Neuronal stem cell (in vitro differentiated cells): ENCODE measurements at regions not wholly inside any gene's neighbourhood (a gene's known extent, or its start where the extent isn't known, plus 50 kb on each side); places are given as distances from the start of the nearest gene placed in this dataset.
"Not testable (repeated sequence)": the region's sequence is repeated elsewhere in the genome, so short reads cannot be mapped to it uniquely, and the experiment has no call there.

ENCODE experiments used
- DNase-seq: peaks from one replicate; pipeline ENCODE4 v3.0.0-alpha.2; 2013; ENCODE audit warnings: low spot score
- H2AFZ ChIP-seq: one replicate; pipeline ENCODE4 v1.6.1; 2013; ENCODE audit warnings: mild to moderate bottlenecking, low read length, inconsistent platforms
- H2AK5ac ChIP-seq: 2 replicates; pipeline ENCODE4 v1.6.1; 2013; ENCODE audit warnings: low read depth, mild to moderate bottlenecking, inconsistent platforms, low read length, moderate library complexity, mixed read lengths
- H2BK120ac ChIP-seq: 2 replicates; pipeline ENCODE4 v1.6.1; 2013; ENCODE audit warnings: low read depth, mild to moderate bottlenecking, inconsistent platforms, low read length, moderate library complexity, mixed read lengths
- H2BK12ac ChIP-seq: one replicate; pipeline ENCODE4 v1.6.1; 2013; ENCODE audit warnings: low read length, inconsistent platforms
- H2BK15ac ChIP-seq: 2 replicates; pipeline ENCODE4 v1.6.1; 2013; ENCODE audit warnings: mild to moderate bottlenecking, low read length, inconsistent platforms, mixed read lengths
- H2BK5ac ChIP-seq: one replicate; pipeline ENCODE4 v1.6.1; 2013; ENCODE audit warnings: inconsistent platforms, mild to moderate bottlenecking, low read length, moderate library complexity
- H3K14ac ChIP-seq: one replicate; pipeline ENCODE4 v1.6.1; 2013; ENCODE audit warnings: low read length, inconsistent platforms
- H3K18ac ChIP-seq: 2 replicates; pipeline ENCODE4 v1.6.1; 2013; ENCODE audit warnings: low read length, inconsistent platforms
- H3K23ac ChIP-seq: 2 replicates; pipeline ENCODE4 v1.6.1; 2013; ENCODE audit warnings: low read depth, mild to moderate bottlenecking, mixed read lengths, low read length, inconsistent platforms; ENCODE audit not compliant: poor library complexity
- H3K27ac ChIP-seq: replicated peaks from 3 replicates; pipeline ENCODE4 v1.5.1; 2013; ENCODE audit warnings: low read length, inconsistent platforms
- H3K27me3 ChIP-seq, 3 experiments: 2 replicates each; pipeline ENCODE4 v1.6.1; 2013; ENCODE audit warnings: low read length in 3 of 3, mild to moderate bottlenecking in 2 of 3, inconsistent platforms in 1 of 3, low read depth in 1 of 3, mixed read lengths in 1 of 3, moderate library complexity in 1 of 3; ENCODE audit not compliant: control insufficient read depth in 3 of 3, insufficient read depth in 3 of 3
- H3K36me3 ChIP-seq, 2 donors: replicated peaks in 1 of 2; 2 replicates each; pipeline ENCODE4 v1.6.1; 2013; ENCODE audit warnings: low read length in 2 of 2; ENCODE audit not compliant: control insufficient read depth in 2 of 2, insufficient read depth in 2 of 2
- H3K4ac ChIP-seq: 2 replicates; pipeline ENCODE4 v1.6.1; 2013; ENCODE audit warnings: inconsistent platforms, mild to moderate bottlenecking, low read length, moderate library complexity
- H3K4me1 ChIP-seq, 2 donors: 1 replicate in 1 of 2; 2 replicates in 1 of 2; pipeline ENCODE4 v1.6.1; 2013; ENCODE audit warnings: low read length in 2 of 2, low read depth in 1 of 2; ENCODE audit not compliant: control insufficient read depth in 2 of 2, insufficient read depth in 1 of 2
- H3K4me2 ChIP-seq: one replicate; pipeline ENCODE4 v1.6.1; 2013; ENCODE audit warnings: mild to moderate bottlenecking, low read length, inconsistent platforms; ENCODE audit not compliant: insufficient read depth, poor library complexity, severe bottlenecking
- H3K4me3 ChIP-seq, 2 donors: 2 replicates each; pipeline ENCODE4 v1.5.1; 2013; ENCODE audit warnings: low read length in 2 of 2, mild to moderate bottlenecking in 2 of 2, inconsistent platforms in 1 of 2, moderate library complexity in 1 of 2
- H3K79me1 ChIP-seq: one replicate; pipeline ENCODE4 v1.6.1; 2013; ENCODE audit warnings: low read depth, mild to moderate bottlenecking, inconsistent platforms, low read length, moderate library complexity
- H3K9ac ChIP-seq: one replicate; pipeline ENCODE4 v1.6.1; 2013; ENCODE audit warnings: mild to moderate bottlenecking, low read depth, low read length, inconsistent platforms; ENCODE audit not compliant: poor library complexity
- H3K9me3 ChIP-seq, 2 donors: replicated peaks in 1 of 2; 2 replicates each; pipeline versions ENCODE3 to v1.6.1; 2013; ENCODE audit warnings: low read length in 2 of 2, mild to moderate bottlenecking in 2 of 2, inconsistent platforms in 1 of 2, low read depth in 1 of 2, mixed read lengths in 1 of 2, moderate library complexity in 1 of 2; ENCODE audit not compliant: control insufficient read depth in 2 of 2, insufficient read depth in 1 of 2
- H4K8ac ChIP-seq: one replicate; pipeline ENCODE4 v1.6.1; 2013; ENCODE audit warnings: low read depth, mild to moderate bottlenecking, inconsistent platforms, low read length, moderate library complexity
- H4K91ac ChIP-seq: one replicate; pipeline ENCODE4 v1.6.1; 2013; ENCODE audit warnings: low read length, low read depth, mild to moderate bottlenecking, inconsistent platforms; ENCODE audit not compliant: poor library complexity
- WGBS, 2 donors: extraction: QIAGEN DNeasy Blood & Tissue Kit; methylation state at CpG; one replicate each; pipeline ENCODE4 v1.1.7; 2013; ENCODE audit warnings: missing lambda C conversion rate in 2 of 2, mixed read lengths in 1 of 2; ENCODE audit not compliant: insufficient read length in 2 of 2, insufficient replicate concordance in 1 of 2; ENCODE audit errors: extremely low coverage in 2 of 2; 5-methylcytosine and 5-hydroxymethylcytosine counted together

GRCh38 chr22:40107851-40108378 lies 69.8 kb upstream of the TNRC6B start:
- Histone ChIP-seq H3K27ac (no peak overlapping the region), H3K23ac (no peak overlapping the region), H3K4me1 (peaks cover 0 to 5% of the 10 kb centered on the region in 2 donors), H3K14ac (no peak overlapping the region), H4K8ac (no peak overlapping the region), H3K4me2 (no peak overlapping the region), H2BK15ac (no peak overlapping the region), H2BK120ac (no peak overlapping the region), H3K27me3 (no peaks in the 10 kb centered on the region), H2AK5ac (no peak overlapping the region), H3K18ac (no peak overlapping the region), H3K36me3 (no peaks in the 10 kb centered on the region), H2BK5ac (no peak overlapping the region), H2AFZ (no peak overlapping the region), H4K91ac (no peak overlapping the region), H3K4ac (no peak overlapping the region), H3K9me3 (no peaks in the 10 kb centered on the region), H3K4me3 (no peak overlapping the region), H3K9ac (no peak overlapping the region), H3K79me1 (no peaks in the 10 kb centered on the region), H2BK12ac (no peak overlapping the region)
- DNase-seq = no peak
- WGBS, 2 donors = no CpG with 5 or more reads among the region's 6 CpGs

GRCh38 chr22:40108396-40108795 lies 69.3 kb upstream of the TNRC6B start:
- Histone ChIP-seq H3K14ac (no peak overlapping the region), H2BK12ac (no peak overlapping the region), H2BK15ac (no peak overlapping the region), H3K27me3 (no peaks in the 10 kb centered on the region), H3K23ac (no peak overlapping the region), H4K8ac (no peak overlapping the region), H3K4me2 (no peak overlapping the region), H3K4me3 (no peak overlapping the region), H2AFZ (no peak overlapping the region), H3K4ac (no peak overlapping the region), H3K79me1 (no peaks in the 10 kb centered on the region), H4K91ac (no peak overlapping the region), H3K4me1 (peaks cover 0 to 5% of the 10 kb centered on the region in 2 donors), H2AK5ac (no peak overlapping the region), H3K18ac (no peak overlapping the region), H3K36me3 (no peaks in the 10 kb centered on the region), H3K27ac (no peak overlapping the region), H3K9me3 (no peaks in the 10 kb centered on the region), H3K9ac (no peak overlapping the region), H2BK5ac (no peak overlapping the region), H2BK120ac (no peak overlapping the region)
- no peak for DNase-seq

GRCh38 chr22:40108926-40109325 lies 68.8 kb upstream of the TNRC6B start:
- H3K27ac ChIP-seq, H3K18ac ChIP-seq, H2BK15ac ChIP-seq, H3K9ac ChIP-seq, H3K79me1 ChIP-seq, H3K9me3 ChIP-seq, H2AFZ ChIP-seq, H3K14ac ChIP-seq, H2AK5ac ChIP-seq, H3K4me1 ChIP-seq, H3K4me3 ChIP-seq, H3K27me3 ChIP-seq, H3K4ac ChIP-seq, H3K36me3 ChIP-seq, H2BK5ac ChIP-seq, DNase-seq, H4K8ac ChIP-seq, H2BK12ac ChIP-seq, H2BK120ac ChIP-seq, H4K91ac ChIP-seq, H3K4me2 ChIP-seq, H3K23ac ChIP-seq: not testable (repeated sequence)
- no CpG with 5 or more reads among the region's 5 CpGs for whole genome bisulfite sequencing, 2 donors

- no peak overlapping the region for H3K9ac ChIP-seq
These were observed 66.3 kb upstream of the TNRC6B start for GRCh38 chr22:40111451-40111850.

More at GRCh38 chr22:40111451-40111850, 66.3 kb upstream of the TNRC6B start:
- H4K91ac ChIP-seq = no peak overlapping the region
- no peak overlapping the region for H3K14ac ChIP-seq
- no peak overlapping the region for H3K18ac ChIP-seq
- H2AFZ ChIP-seq = no peak overlapping the region
- H2BK15ac ChIP-seq = no peak overlapping the region
- no peak overlapping the region for H2BK5ac ChIP-seq
- peaks cover 2% of the 10 kb centered on the region for H3K79me1 ChIP-seq
- no peak overlapping the region for H2AK5ac ChIP-seq
- H2BK12ac ChIP-seq = no peak overlapping the region
- H3K4me1 ChIP-seq = peaks cover 0 to 5% of the 10 kb centered on the region in 2 donors
- no CpG with 5 or more reads among the region's 2 CpGs for WGBS, 2 donors
- H3K36me3 ChIP-seq = no peaks in the 10 kb centered on the region
- H3K23ac ChIP-seq = no peak overlapping the region
- H3K4ac ChIP-seq = no peak overlapping the region
- H4K8ac ChIP-seq = no peak overlapping the region
- no peaks in the 10 kb centered on the region for H3K9me3 ChIP-seq
- no peak overlapping the region for H3K4me3 ChIP-seq
- H3K27me3 ChIP-seq = no peaks in the 10 kb centered on the region
- H3K27ac ChIP-seq = no peak overlapping the region
- no peak for DNase-seq
- H2BK120ac ChIP-seq = no peak overlapping the region
- H3K4me2 ChIP-seq = no peak overlapping the region
